Gastroesophageal sphincter (tissue), 4 donors: ENCODE measurements at regions not wholly inside any gene's neighbourhood (a gene's known extent, or its start where the extent isn't known, plus 50 kb on each side); places are given as distances from the start of the nearest gene placed in this dataset.
"Not testable (repeated sequence)": the region's sequence is repeated elsewhere in the genome, so short reads cannot be mapped to it uniquely, and the experiment has no call there.

Experiments
- ATAC-seq: fragments of 150-250 bp; one replicate; pipeline ENCODE4 v1.9.1; 2016; ENCODE audit warnings: mild to moderate bottlenecking, moderate library complexity
- H3K27ac ChIP-seq, 4 donors: fragments of 200-600 bp; sonication (generic) in 3 of 4; 1 replicate in 3 of 4; 2 replicates in 1 of 4; pipeline ENCODE4 v1.5.1; 2016 to 2019
- H3K27me3 ChIP-seq: fragments of 200-600 bp; sonication (generic); one replicate; pipeline ENCODE4 v1.5.1; 2019
- H3K36me3 ChIP-seq, 2 donors: fragments of 200-600 bp; sonication (generic); one replicate each; pipeline ENCODE4 v1.5.1; 2019; ENCODE audit warnings: control low read depth in 1 of 2
- H3K4me1 ChIP-seq, 3 donors: fragments of 200-600 bp; sonication (generic); 1 replicate in 2 of 3; 2 replicates in 1 of 3; pipeline ENCODE4 v1.5.1; 2016 to 2019; ENCODE audit warnings: control low read depth in 2 of 3
- H3K4me3 ChIP-seq, 2 donors: fragments of 200-600 bp; sonication (generic); one replicate each; pipeline ENCODE4 v1.5.1; 2019; ENCODE audit warnings: mild to moderate bottlenecking in 1 of 2, moderate library complexity in 1 of 2
- H3K9me3 ChIP-seq, 3 donors: fragments of 200-600 bp; sonication (generic); one replicate each; pipeline ENCODE4 v1.5.1; 2017 to 2019; ENCODE audit warnings: control low read depth in 2 of 3
- EP300 ChIP-seq: sonication (generic); formaldehyde crosslinking; IDR thresholded peaks from one replicate; pipeline ENCODE4 v1.6.1; 2017; ENCODE audit warnings: antibody characterized with exemption, mild to moderate bottlenecking
- POLR2A ChIP-seq, 2 donors: fragments of 450-650 bp; IDR thresholded peaks; one replicate each; pipeline ENCODE4 v1.6.1; 2017; ENCODE audit warnings: antibody characterized with exemption in 2 of 2, mild to moderate bottlenecking in 2 of 2, moderate library complexity in 1 of 2
- POLR2AphosphoS5 ChIP-seq: sonication (generic); formaldehyde crosslinking; IDR thresholded peaks from one replicate; pipeline ENCODE4 v1.6.1; 2017; ENCODE audit warnings: antibody characterized with exemption
- WGBS, 2 donors: methylation state at CpG; one replicate each; pipeline ENCODE4 v1.1.5; 2018; ENCODE audit warnings: low coverage in 1 of 2; 5-methylcytosine and 5-hydroxymethylcytosine counted together
- TF ChIP-seq, protein P1 (sequence below), 4 experiments: fragments of 200-600 bp in 2 of 4; fragments of 450-650 bp in 2 of 4; sonication (generic) in 1 of 4; IDR thresholded peaks; one replicate each; pipeline ENCODE4 v1.5.1; 2017 to 2019; ENCODE audit warnings: antibody characterized with exemption in 4 of 4, mild to moderate bottlenecking in 2 of 4, moderate library complexity in 2 of 4

DNA sequence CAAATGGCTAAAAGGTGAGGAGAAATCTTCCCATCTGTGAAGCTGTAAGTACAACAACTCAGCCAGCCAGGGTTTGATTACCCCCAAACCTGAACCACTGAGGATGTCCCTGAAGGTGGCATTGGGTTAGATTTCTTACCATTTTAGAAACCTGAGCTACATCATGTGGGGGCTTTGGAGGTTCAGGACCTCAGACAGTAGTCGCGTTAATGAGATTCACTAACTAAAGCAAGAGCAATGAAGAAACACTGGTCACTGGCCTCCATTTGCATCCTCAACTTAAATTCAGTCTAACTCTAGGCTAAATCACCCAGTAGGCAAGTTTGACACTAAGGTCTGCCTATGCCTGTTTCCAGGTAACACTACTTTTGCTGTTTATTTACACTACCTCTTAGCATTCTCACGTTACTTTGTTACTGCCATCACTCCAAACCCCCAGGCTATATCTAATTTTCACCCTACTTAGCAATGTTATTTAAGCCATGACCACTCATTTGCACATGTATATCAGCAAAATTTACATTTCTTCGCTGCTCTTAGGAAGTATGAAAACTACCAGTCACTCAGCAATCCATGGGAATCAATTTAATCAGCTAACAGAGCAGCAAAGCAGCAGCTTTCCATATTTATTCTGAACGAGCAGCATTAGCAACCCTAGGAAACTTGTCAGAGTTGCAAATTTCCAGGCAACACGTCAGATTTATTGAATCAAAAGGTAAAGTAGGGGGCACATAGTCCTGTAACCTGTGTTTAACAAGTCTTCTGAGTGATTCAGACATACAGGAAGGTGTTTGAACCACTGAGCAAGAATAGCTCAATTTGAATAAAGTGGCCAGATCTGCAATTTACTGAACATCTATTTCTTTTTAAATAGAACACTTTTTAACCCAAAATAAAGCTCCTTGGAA lies 788.4 kb upstream of the SORCS1 start:
- TF ChIP-seq POLR2A (IDR thresholded peaks at IDR 0.05): no peak
- TF ChIP-seq POLR2AphosphoS5: no peak
- TF ChIP-seq EP300: no peak
- TF ChIP-seq, protein P1, sequence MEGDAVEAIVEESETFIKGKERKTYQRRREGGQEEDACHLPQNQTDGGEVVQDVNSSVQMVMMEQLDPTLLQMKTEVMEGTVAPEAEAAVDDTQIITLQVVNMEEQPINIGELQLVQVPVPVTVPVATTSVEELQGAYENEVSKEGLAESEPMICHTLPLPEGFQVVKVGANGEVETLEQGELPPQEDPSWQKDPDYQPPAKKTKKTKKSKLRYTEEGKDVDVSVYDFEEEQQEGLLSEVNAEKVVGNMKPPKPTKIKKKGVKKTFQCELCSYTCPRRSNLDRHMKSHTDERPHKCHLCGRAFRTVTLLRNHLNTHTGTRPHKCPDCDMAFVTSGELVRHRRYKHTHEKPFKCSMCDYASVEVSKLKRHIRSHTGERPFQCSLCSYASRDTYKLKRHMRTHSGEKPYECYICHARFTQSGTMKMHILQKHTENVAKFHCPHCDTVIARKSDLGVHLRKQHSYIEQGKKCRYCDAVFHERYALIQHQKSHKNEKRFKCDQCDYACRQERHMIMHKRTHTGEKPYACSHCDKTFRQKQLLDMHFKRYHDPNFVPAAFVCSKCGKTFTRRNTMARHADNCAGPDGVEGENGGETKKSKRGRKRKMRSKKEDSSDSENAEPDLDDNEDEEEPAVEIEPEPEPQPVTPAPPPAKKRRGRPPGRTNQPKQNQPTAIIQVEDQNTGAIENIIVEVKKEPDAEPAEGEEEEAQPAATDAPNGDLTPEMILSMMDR (IDR thresholded peaks at IDR 0.05): no peak
- no peak for ATAC-seq
- Histone ChIP-seq H3K4me3 (no peak overlapping the region), H3K36me3 (no peaks in the 10 kb centered on the region), H3K4me1 (no peaks in the 10 kb centered on the region), H3K27ac (no peak overlapping the region), H3K27me3 (no peaks in the 10 kb centered on the region), H3K9me3 (peaks cover 0 to 5% (median 0%) of the 10 kb centered on the region in 3 donors)
- 46 to 69% methylated on average over 4 to 6 of the region's 6 CpGs for WGBS, 2 donors

DNA sequence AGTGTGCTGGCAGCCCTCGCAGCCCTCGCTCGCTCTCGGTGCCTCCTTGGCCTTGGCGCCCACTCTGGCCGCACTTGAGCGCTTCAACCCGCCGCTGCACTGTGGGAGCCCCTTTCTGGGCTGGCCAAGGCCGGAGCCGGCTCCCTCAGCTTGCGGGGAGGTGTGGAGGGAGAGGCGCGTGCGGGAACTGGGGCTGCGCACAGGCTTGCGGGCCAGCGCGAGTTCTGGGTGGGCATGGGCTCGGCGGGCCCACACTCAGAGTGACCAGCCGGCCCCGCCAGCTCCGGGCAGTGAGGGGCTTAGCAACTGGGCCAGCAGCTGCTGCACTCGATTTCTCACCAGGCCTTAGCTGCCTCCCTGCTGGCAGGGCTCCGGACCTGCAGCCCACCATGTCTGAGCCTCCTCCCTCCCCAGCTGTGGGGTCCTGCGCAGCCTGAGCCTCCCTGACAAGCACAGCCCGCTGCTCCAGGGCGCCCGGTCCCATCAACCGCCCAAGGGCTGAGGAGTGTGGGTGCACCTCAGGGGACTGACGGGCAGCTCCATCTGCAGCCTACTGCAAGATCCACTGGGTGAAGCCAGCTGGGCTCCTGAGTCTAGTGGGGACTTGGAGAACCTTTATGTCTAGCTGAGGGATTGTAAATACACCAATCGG lies 786.0 kb upstream of the SORCS1 start:
- H3K36me3 ChIP-seq, H3K9me3 ChIP-seq, H3K4me1 ChIP-seq, H3K27ac ChIP-seq, H3K4me3 ChIP-seq, H3K27me3 ChIP-seq, ATAC-seq: not testable (repeated sequence)
- 80% methylated on average over 2 of the region's 33 CpGs; no CpG with 5 or more reads in 1 of the 2 donors for WGBS, 2 donors

DNA sequence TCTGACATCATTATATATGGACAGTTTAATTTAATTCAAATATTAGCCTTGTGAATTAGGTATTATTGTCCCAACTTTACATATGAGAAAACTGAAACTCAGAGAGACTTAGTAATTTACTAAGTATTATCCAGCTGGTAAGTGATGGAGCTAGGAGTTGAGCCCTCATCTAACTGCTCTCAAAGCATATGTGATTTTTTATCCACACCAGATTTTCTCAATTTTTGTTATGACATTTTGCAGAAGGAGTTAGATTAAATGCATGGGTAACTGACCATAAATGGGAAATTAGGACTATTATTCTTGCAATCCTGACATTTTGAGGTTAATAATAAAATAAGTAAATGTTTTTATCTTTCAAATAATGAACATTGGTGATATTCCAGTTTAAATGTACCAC lies 778.3 kb upstream of the SORCS1 start:
- H3K4me1 ChIP-seq: no peaks in the 10 kb centered on the region
- no peak overlapping the region for H3K4me3 ChIP-seq
- no peaks in the 10 kb centered on the region for H3K36me3 ChIP-seq
- no peak for ATAC-seq
- no peaks in the 10 kb centered on the region for H3K9me3 ChIP-seq
- no peak for TF ChIP-seq POLR2A (IDR thresholded peaks at IDR 0.05)
- no peaks in the 10 kb centered on the region for H3K27me3 ChIP-seq
- H3K27ac ChIP-seq: no peak overlapping the region

DNA sequence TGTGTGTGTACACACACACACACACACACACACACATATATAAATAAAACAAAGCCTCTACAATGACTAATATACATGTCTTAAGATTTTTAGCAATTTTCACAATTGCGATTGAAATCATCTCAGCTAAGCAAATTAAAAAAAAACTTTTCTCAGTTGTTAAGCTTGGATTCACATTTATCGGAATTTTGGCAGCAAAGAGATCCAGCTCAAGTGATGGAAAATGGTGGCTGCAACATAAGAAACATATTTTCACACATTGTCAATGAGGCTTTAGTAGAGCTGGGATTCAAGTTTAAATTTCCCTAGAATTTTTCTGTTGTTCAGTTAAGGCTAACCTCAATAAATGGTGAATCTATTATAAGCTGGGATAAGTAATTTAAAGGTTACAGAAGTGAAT lies 768.6 kb upstream of the SORCS1 start:
- TF ChIP-seq, protein P1 (IDR thresholded peaks at IDR 0.05): no peak
- no peak for TF ChIP-seq POLR2A (IDR thresholded peaks at IDR 0.05)
- TF ChIP-seq EP300: no peak
- TF ChIP-seq POLR2AphosphoS5: no peak
- H3K4me3 ChIP-seq: no peak overlapping the region
- H3K36me3 ChIP-seq: no peaks in the 10 kb centered on the region
- ATAC-seq: no peak
- no peaks in the 10 kb centered on the region for H3K9me3 ChIP-seq
- H3K27me3 ChIP-seq: no peaks in the 10 kb centered on the region
- WGBS, 2 donors: 80 to 82% methylated on average over 2 of the region's 2 CpGs
- no peak overlapping the region for H3K27ac ChIP-seq
- no peaks in the 10 kb centered on the region for H3K4me1 ChIP-seq

DNA sequence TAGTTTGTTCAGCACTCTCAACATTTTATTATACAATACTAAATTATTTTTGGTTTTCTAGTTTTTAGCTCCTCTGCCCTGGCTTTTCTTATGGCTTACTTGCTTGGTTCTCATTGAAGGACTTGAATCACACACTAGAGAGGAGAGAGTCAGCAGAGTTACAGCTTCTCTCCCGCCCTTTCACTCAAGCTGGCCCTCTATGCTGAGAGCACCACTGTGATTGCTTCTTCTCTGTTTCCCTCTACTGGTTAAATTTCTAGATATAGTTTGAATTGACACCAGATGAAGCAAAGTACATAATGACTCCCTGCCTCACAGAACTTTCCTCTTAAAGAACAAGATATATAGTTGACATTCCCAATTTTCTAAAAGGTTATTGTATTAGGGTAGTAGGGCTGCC lies 767.3 kb upstream of the SORCS1 start:
- 91% methylated on average over 1 of the region's 1 CpG; no CpG with 5 or more reads in 1 of the 2 donors for WGBS, 2 donors
- Histone ChIP-seq H3K4me1 (no peaks in the 10 kb centered on the region), H3K9me3 (no peaks in the 10 kb centered on the region), H3K27ac (no peak overlapping the region), H3K4me3 (no peak overlapping the region), H3K36me3 (no peaks in the 10 kb centered on the region), H3K27me3 (no peaks in the 10 kb centered on the region)
- TF ChIP-seq POLR2A (IDR thresholded peaks at IDR 0.05): no peak
- no peak for TF ChIP-seq EP300
- TF ChIP-seq, protein P1 (IDR thresholded peaks at IDR 0.05): no peak
- ATAC-seq: no peak

DNA sequence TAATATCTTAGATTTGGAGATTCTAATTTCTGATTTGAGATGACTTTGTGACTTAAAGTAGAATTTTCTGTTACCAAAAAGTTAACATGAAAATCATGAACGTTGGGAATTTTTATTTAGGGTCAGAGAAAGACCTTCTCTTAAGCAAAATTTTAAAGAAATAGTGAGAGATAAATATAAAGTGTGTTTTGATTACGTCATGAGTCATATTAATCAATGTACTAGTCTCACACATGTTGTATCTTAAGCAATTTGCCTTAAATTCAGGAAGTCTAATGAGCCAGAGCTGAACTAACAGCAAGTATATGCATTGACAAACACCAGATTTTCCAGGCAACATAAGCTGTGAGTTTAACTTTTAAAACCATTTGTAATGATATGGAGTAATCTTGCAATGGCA lies 765.5 kb upstream of the SORCS1 start:
- H3K4me1 ChIP-seq: no peaks in the 10 kb centered on the region
- no peak for ATAC-seq
- H3K9me3 ChIP-seq: no peaks in the 10 kb centered on the region
- H3K27me3 ChIP-seq: no peaks in the 10 kb centered on the region
- WGBS, 2 donors: 37 to 59% methylated on average over 2 of the region's 2 CpGs
- no peak overlapping the region for H3K4me3 ChIP-seq
- no peak overlapping the region for H3K27ac ChIP-seq
- H3K36me3 ChIP-seq: no peaks in the 10 kb centered on the region
- no peak for TF ChIP-seq POLR2A (IDR thresholded peaks at IDR 0.05)
- TF ChIP-seq POLR2AphosphoS5: no peak
